Body of pancreas (tissue), 4 donors: ENCODE measurements at regions not wholly inside any gene's neighbourhood (a gene's known extent, or its start where the extent isn't known, plus 50 kb on each side); places are given as distances from the start of the nearest gene placed in this dataset.

Experiments used
- CTCF ChIP-seq, 7 experiments: fragments of 450-650 bp in 4 of 7; fragments of 200-600 bp in 3 of 7; sonication (generic) in 3 of 7; IDR thresholded peaks; one replicate each; pipeline ENCODE4 v1.5.1; 2016 to 2019; ENCODE audit warnings: antibody characterized with exemption in 7 of 7
- POLR2A ChIP-seq, 3 donors: fragments of 450-650 bp; IDR thresholded peaks; one replicate each; pipeline ENCODE4 v1.6.1; 2016; ENCODE audit warnings: antibody characterized with exemption in 3 of 3, mild to moderate bottlenecking in 2 of 3

- no peak for TF ChIP-seq CTCF (IDR thresholded peaks at IDR 0.05)
- no peak for TF ChIP-seq POLR2A (IDR thresholded peaks at IDR 0.05)
These were observed 265.7 kb downstream of the RAB28 start for GRCh38 chr4:13218326-13218958.
